ENCODE measurements at regions not wholly inside any gene's neighbourhood (a gene's known extent, or its start where the extent isn't known, plus 50 kb on each side); places are given as distances from the start of the nearest gene placed in this dataset.

- Histone ChIP-seq H3K4me1 (ENCODE audit: control insufficient read depth, insufficient read depth, low read length) (no peaks in the 10 kb centered on the region), H4K20me1 (ENCODE audit: control insufficient read depth, insufficient read depth) (no peaks in the 10 kb centered on the region), H2AFZ (ENCODE audit: control insufficient read depth, low read depth, low read length) (no peak overlapping the region), H3K79me2 (ENCODE audit: control insufficient read depth, insufficient read depth, low read length) (no peaks in the 10 kb centered on the region), H3K9me3 (replicated peaks; ENCODE audit: control insufficient read depth, insufficient read depth, low read length) (no peaks in the 10 kb centered on the region), H3K36me3 (ENCODE audit: control insufficient read depth in 2 of 2, insufficient read depth in 2 of 2, low read length in 1 of 2) (no peaks in the 10 kb centered on the region), H3K27ac (ENCODE audit: control insufficient read depth, insufficient read depth) (no peak overlapping the region), H3K4me2 (ENCODE audit: control insufficient read depth, insufficient read depth) (no peak overlapping the region), H3K4me3 (no peak overlapping the region), H3K9ac (ENCODE audit: control insufficient read depth, insufficient read depth, low read length) (no peak overlapping the region), H3K27me3 (replicated peaks in 1 of 2; ENCODE audit: control insufficient read depth in 2 of 2, insufficient read depth in 2 of 2, low read length in 1 of 2) (no peaks in the 10 kb centered on the region)
- CTCF ChIA-PET, result no interaction called here
- no peak for FAIRE-seq
- WGBS (ENCODE audit: insufficient coverage, insufficient replicate concordance, low lambda C conversion rate, missing lambda C conversion rate), result 10% methylated on average over 1 of the region's 1 CpG
- intact Hi-C loops (cut with micrococcal nuclease; ENCODE audit: unreplicated experiment) (no loop called here), in situ Hi-C loops (cut with MboI) (no loop called here)
- TF ChIP-seq STAT1 (conservative IDR thresholded peaks at IDR 0.05), result no peak
- no peak for TF ChIP-seq GATAD2B (conservative IDR thresholded peaks at IDR 0.05; ENCODE audit: low read depth)
- no peak for TF ChIP-seq STAT3 (IDR thresholded peaks at IDR 0.05; ENCODE audit: low read depth, low read length)
- TF ChIP-seq MXI1 (IDR thresholded peaks at IDR 0.05; ENCODE audit: low read depth, low read length), result no peak
- TF ChIP-seq MEF2B (IDR thresholded peaks at IDR 0.05; ENCODE audit: partially characterized antibody, poor library complexity, severe bottlenecking), result no peak
- SMC1A ChIA-PET (ENCODE audit: uncharacterized antibody, unreplicated experiment), result no interaction called here
- BruUV-seq (replicated peaks), result no TSS peak
- no peak for DNase-seq (ENCODE audit: low read depth, low spot score)
- POLR2A ChIA-PET, result no interaction called here
- no peak for ATAC-seq
- RAD21 ChIA-PET (ENCODE audit: unreplicated experiment), result no interaction called here
Observed at GRCh38 chr6:51528556-51528955, 558.9 kb downstream of the PKHD1 start.

GRCh38 chr6:51529240-51529639 lies 558.2 kb downstream of the PKHD1 start:
- Histone ChIP-seq H3K9ac (ENCODE audit: control insufficient read depth, insufficient read depth, low read length) (no peak overlapping the region), H4K20me1 (ENCODE audit: control insufficient read depth, insufficient read depth) (no peaks in the 10 kb centered on the region), H3K4me1 (ENCODE audit: control insufficient read depth, insufficient read depth, low read length) (no peaks in the 10 kb centered on the region), H2AFZ (ENCODE audit: control insufficient read depth, low read depth, low read length) (no peak overlapping the region), H3K4me2 (ENCODE audit: control insufficient read depth, insufficient read depth) (no peak overlapping the region), H3K27ac (ENCODE audit: control insufficient read depth, insufficient read depth) (no peak overlapping the region), H3K27me3 (replicated peaks in 1 of 2; ENCODE audit: control insufficient read depth in 2 of 2, insufficient read depth in 2 of 2, low read length in 1 of 2) (no peaks in the 10 kb centered on the region), H3K36me3 (ENCODE audit: control insufficient read depth in 2 of 2, insufficient read depth in 2 of 2, low read length in 1 of 2) (no peaks in the 10 kb centered on the region), H3K4me3 (no peak overlapping the region), H3K79me2 (ENCODE audit: control insufficient read depth, insufficient read depth, low read length) (no peaks in the 10 kb centered on the region), H3K9me3 (replicated peaks; ENCODE audit: control insufficient read depth, insufficient read depth, low read length) (no peaks in the 10 kb centered on the region)
- DNase-seq (ENCODE audit: low read depth, low spot score) (no peak), ATAC-seq (no peak), FAIRE-seq (no peak)
- ChIA-PET POLR2A (no interaction called here), CTCF (no interaction called here), SMC1A (ENCODE audit: uncharacterized antibody, unreplicated experiment) (no interaction called here), RAD21 (ENCODE audit: unreplicated experiment) (no interaction called here)
- WGBS (ENCODE audit: insufficient coverage, insufficient replicate concordance, low lambda C conversion rate, missing lambda C conversion rate), result 11% methylated on average over 1 of the region's 1 CpG
- BruUV-seq (replicated peaks), result no TSS peak
- in situ Hi-C loops (cut with MboI) (no loop called here), intact Hi-C loops (cut with micrococcal nuclease; ENCODE audit: unreplicated experiment) (no loop called here)
- TF ChIP-seq CBX3 (IDR thresholded peaks at IDR 0.05; ENCODE audit: borderline replicate concordance, low read depth) (no peak), ZNF592 (IDR thresholded peaks at IDR 0.05) (no peak), RELB (IDR thresholded peaks at IDR 0.05; ENCODE audit: low read depth) (no peak), TCF12 (IDR thresholded peaks at IDR 0.05; ENCODE audit: low read depth, low read length) (no peak), NFXL1 (IDR thresholded peaks at IDR 0.05; ENCODE audit: borderline replicate concordance) (no peak), ZNF217 (IDR thresholded peaks at IDR 0.05) (no peak), MEF2B (IDR thresholded peaks at IDR 0.05; ENCODE audit: partially characterized antibody, poor library complexity, severe bottlenecking) (no peak), FOS (IDR thresholded peaks at IDR 0.05; ENCODE audit: borderline replicate concordance, extremely low read depth, insufficient read length) (no peak)
- TF ChIP-seq, protein P1, sequence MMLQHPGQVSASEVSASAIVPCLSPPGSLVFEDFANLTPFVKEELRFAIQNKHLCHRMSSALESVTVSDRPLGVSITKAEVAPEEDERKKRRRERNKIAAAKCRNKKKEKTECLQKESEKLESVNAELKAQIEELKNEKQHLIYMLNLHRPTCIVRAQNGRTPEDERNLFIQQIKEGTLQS (IDR thresholded peaks at IDR 0.05; ENCODE audit: borderline replicate concordance, extremely low read depth, low read depth, low read length), result no peak

Data from GM12878 (cell line).